ENCODE measurements at regions not wholly inside any gene's neighbourhood (a gene's known extent, or its start where the extent isn't known, plus 50 kb on each side); places are given as distances from the start of the nearest gene placed in this dataset.

Small RNAs in the stretch of these regions (small RNA-seq; reads per million reads assigned to genes)
- gene RNU1-58P: 0 reads per million in 4 donors
